HUDEP-2 (cell line): ENCODE measurements at regions not wholly inside any gene's neighbourhood (a gene's known extent, or its start where the extent isn't known, plus 50 kb on each side); places are given as distances from the start of the nearest gene placed in this dataset.

Experiments used
- DNase-seq, 76 experiments: peaks; one replicate each; lab custom pipeline; 2025; ENCODE audit not compliant: unreplicated experiment in 76 of 76; lab: John Stamatoyannopoulos, UW

- DNase-seq: no peak
Observed at GRCh38 chr7:57363321-57363720, 86.7 kb upstream of the ZNF716 start.

DNA sequence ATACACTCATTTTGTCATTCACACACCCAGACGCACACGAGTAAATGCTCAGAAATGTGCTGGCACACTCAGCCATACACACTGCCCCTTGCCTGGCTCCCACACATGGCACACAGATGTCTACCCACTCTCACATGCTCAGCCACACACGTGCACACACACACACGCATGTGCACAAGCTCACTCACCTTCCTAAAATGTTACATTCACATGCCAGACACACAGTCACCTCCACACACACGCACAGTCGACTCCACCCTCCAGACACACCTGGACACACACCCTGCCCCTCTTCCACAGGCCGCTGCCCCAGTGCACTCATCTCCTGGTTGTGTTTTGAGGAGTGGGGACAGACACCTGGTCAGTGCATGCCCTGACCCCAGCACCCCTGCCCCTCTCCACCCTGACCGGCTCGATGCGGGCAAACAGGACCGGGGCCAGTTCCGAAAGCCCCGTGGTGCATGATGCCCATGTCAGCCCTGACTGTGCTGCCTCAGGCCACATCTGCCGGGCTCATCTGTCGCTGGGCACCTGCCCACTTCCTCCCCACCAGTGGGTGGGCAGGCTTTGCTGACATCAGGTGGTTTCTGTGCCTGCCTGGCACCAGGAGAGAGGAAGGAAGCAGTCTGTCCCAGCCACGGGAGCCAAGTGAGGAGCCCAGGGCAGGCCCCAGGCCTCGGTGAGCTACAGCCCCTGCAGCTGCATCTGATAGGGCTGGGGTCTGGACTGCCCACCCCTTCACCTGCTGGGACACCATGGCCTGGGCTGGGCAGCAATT, 84.9 kb upstream of the ZNF716 start:
- DNase-seq: no peak

- no peak for DNase-seq
Observed at GRCh38 chr7:57367171-57367570, 82.8 kb upstream of the ZNF716 start.

DNA sequence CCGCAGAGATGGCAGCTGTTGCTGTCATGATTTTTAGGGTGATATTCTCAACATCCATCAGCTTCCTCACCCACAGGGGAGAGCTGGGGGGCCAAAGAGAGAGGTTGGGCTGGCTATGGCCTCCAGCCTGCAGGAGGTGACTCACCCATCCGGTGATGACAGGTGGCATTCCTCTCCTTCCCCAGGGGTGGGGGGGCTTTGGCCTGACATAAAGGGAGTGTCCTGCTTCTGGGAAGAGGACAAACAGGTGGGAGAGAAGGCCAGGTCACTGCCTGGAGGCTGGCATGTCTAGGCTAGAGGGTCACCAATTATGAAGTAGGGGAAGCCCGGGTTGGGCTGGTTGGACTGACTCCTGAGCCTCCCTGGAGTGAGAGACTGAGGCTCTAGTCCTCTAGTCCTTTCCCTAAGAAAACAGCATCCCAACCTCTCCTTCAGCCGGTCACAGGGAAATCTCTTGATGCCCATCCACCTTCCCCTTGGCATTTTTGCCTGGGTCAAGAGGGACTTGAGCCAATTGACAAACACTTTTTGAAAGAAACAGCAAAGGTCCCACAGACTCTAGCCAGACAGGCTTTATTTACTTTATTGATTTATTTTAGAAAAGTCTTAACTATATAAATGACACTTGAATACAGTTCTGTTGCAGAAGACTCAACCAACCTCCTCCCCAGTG, 79.8 kb upstream of the ZNF716 start:
- DNase-seq: no peak

GRCh38 chr7:57370739-57371098, 79.3 kb upstream of the ZNF716 start:
- DNase-seq: no peak

GRCh38 chr7:57375783-57376182, 74.2 kb upstream of the ZNF716 start:
- no peak for DNase-seq

DNA sequence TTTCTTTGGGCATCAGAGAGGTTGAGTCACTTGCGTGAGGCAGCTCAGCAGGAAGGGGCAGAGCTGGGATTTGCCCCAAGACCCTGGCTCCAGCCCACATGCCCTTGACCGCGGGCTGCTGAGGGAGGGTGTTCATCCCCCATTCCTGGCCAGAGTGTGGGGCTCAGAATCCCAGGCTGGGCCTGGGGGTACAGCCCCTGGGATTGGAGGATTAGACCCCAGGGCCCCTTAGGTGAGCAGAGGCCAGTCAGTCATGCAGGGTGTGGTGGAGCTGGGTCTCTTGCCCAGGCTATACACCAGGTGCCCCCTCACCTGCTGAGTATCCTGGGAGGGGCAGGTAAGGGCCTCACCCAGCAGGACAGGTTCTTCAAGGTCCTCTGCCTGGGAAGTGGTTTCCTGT, 68.4 kb upstream of the ZNF716 start:
- no peak for DNase-seq

DNA sequence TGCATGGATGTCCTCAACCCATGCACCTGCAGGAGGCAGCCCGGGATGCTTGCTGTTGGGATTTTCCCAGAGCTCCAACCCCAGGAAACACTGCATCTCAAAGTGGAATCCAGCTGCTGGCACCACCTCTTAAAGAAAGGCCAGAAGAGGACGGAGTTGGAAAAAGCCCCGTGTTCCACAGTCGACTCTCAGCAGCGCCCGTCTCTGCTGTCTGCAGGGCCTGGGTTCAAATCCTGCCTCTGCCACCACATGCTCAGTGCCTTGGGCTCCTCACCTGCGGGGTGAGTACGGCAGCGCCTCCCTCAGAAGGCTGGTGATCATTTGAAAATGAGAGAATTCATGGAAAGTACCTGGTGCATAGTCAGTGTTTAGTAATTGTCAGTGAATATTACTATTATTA, 65.6 kb upstream of the ZNF716 start:
- no peak for DNase-seq

GRCh38 chr7:57385668-57386067, 64.3 kb upstream of the ZNF716 start:
- no peak for DNase-seq

- DNase-seq: no peak
Observed at GRCh38 chr7:57388761-57389160, 61.2 kb upstream of the ZNF716 start.

GRCh38 chr7:57398548-57398947, 51.4 kb upstream of the ZNF716 start:
- DNase-seq: no peak

GRCh38 chr7:57399251-57399940, 50.6 kb upstream of the ZNF716 start:
- no peak for DNase-seq

DNA sequence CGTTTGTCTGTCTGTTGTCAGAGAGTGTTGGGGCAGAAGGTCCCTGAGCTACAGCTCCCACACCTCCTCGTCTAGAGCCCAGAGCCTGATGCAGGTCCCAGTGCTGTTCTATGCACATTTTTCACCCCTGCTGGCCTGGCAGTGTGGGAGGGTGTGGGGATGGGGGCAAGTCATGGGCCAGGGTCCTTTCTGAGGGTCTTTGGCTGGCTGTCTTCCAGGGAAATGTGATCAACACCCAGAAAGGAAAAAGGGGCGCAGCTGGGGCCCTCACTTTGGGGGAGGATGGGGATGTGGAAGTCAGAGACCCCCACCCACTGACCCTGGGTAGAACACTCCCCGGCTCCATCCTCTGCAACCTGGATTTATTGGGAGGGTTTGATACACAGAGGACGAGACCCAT, 50.0 kb upstream of the ZNF716 start:
- DNase-seq: no peak
